NCI-H1417 (cell line): ENCODE measurements at regions not wholly inside any gene's neighbourhood (a gene's known extent, or its start where the extent isn't known, plus 50 kb on each side); places are given as distances from the start of the nearest gene placed in this dataset.
"Not testable (repeated sequence)": the region's sequence is repeated elsewhere in the genome, so short reads cannot be mapped to it uniquely, and the experiment has no call there.

ENCODE experiments used
- DNase-seq, 3 experiments: peaks; one replicate each; lab custom pipeline; 2025; lab: John Stamatoyannopoulos, UW

- peak; percentile 52 to 73 (median 73) for DNase-seq
These were observed 100.4 kb downstream of the PSMG1 start for GRCh38 chr21:39082656-39083376.

- DNase-seq: no peak
These were observed 102.9 kb downstream of the PSMG1 start for GRCh38 chr21:39080366-39080765.

GRCh38 chr21:39079617-39080016, 103.6 kb downstream of the PSMG1 start:
- no peak for DNase-seq

- no peak for DNase-seq
These were observed 104.8 kb downstream of the PSMG1 start for GRCh38 chr21:39078322-39079065.

GRCh38 chr21:39077876-39078275, 105.4 kb downstream of the PSMG1 start:
- DNase-seq: no peak

- no peak for DNase-seq
These were observed 108.7 kb downstream of the PSMG1 start for GRCh38 chr21:39074508-39074907.

GRCh38 chr21:39073717-39074116, 109.5 kb downstream of the PSMG1 start:
- peak in 1 of 3 experiments; percentile 10 for DNase-seq

GRCh38 chr21:39073063-39073462, 110.2 kb downstream of the PSMG1 start:
- no peak for DNase-seq

- no peak for DNase-seq
These were observed 110.8 kb downstream of the PSMG1 start for GRCh38 chr21:39072468-39072867.

GRCh38 chr21:39071623-39072214, 111.5 kb downstream of the PSMG1 start:
- no peak for DNase-seq

GRCh38 chr21:39069856-39070255, 113.4 kb downstream of the PSMG1 start:
- DNase-seq: not testable (repeated sequence)

GRCh38 chr21:39066829-39067780, 116.1 kb downstream of the PSMG1 start:
- DNase-seq: no peak

GRCh38 chr21:39065917-39066316, 117.3 kb downstream of the PSMG1 start:
- DNase-seq: no peak

GRCh38 chr21:39064325-39065012, 118.8 kb downstream of the PSMG1 start:
- peak in 1 of 3 experiments; percentile 71 for DNase-seq

GRCh38 chr21:39063517-39063916, 119.7 kb downstream of the PSMG1 start:
- no peak for DNase-seq

GRCh38 chr21:39062196-39062595, 121.1 kb downstream of the PSMG1 start:
- DNase-seq: no peak

GRCh38 chr21:39061766-39062165, 121.5 kb downstream of the PSMG1 start:
- DNase-seq: no peak

- DNase-seq: peak in 2 of 3 experiments; percentile 16 to 59
These were observed 122.7 kb downstream of the PSMG1 start for GRCh38 chr21:39060485-39061083.

GRCh38 chr21:39057121-39057520, 126.1 kb downstream of the PSMG1 start:
- DNase-seq: peak; percentile 50 to 71 (median 71)

- DNase-seq: no peak
These were observed 126.6 kb downstream of the PSMG1 start for GRCh38 chr21:39056636-39057035.
